DND-41 (cell line): ENCODE measurements at regions not wholly inside any gene's neighbourhood (a gene's known extent, or its start where the extent isn't known, plus 50 kb on each side); places are given as distances from the start of the nearest gene placed in this dataset.

ENCODE experiments used
- ATAC-seq: fragments of 200-7000 bp; cut with Tn5 transposase; 3 replicates; pipeline ENCODE4 v1.9.1; 2021; ENCODE audit warnings: low read depth; ENCODE audit not compliant: insufficient read depth
- DNase-seq: peaks from one replicate; pipeline ENCODE4 v3.0.0-alpha.2; 2020
- H2AFZ ChIP-seq: 2 replicates; pipeline ENCODE4 v1.6.0; 2012; ENCODE audit warnings: low read depth, low read length
- H3K27ac ChIP-seq: 2 replicates; pipeline ENCODE4 v1.5.1; 2012; ENCODE audit warnings: low read length, inconsistent platforms
- H3K27me3 ChIP-seq: fragments of 200-600 bp; sonication (generic); 2 replicates; pipeline ENCODE4 v1.6.0; 2012; ENCODE audit warnings: low read length, mild to moderate bottlenecking, inconsistent platforms; ENCODE audit not compliant: insufficient read depth, poor library complexity
- H3K36me3 ChIP-seq: 2 replicates; pipeline ENCODE4 v1.5.1; 2012; ENCODE audit warnings: low read length, inconsistent platforms; ENCODE audit not compliant: insufficient read depth
- H3K4me1 ChIP-seq: 2 replicates; pipeline ENCODE4 v1.5.1; 2012; ENCODE audit warnings: mild to moderate bottlenecking, low read length; ENCODE audit not compliant: insufficient read depth
- H3K4me2 ChIP-seq: 2 replicates; pipeline ENCODE4 v1.6.0; 2012; ENCODE audit warnings: mild to moderate bottlenecking, moderate library complexity, low read length, inconsistent platforms; ENCODE audit not compliant: insufficient read depth
- H3K4me3 ChIP-seq, 2 experiments: fragments of 200-600 bp in 1 of 2; shearing (Covaris generic) in 1 of 2; 2 replicates each; pipeline ENCODE4 v1.5.1; 2012 to 2016; ENCODE audit warnings: inconsistent platforms in 2 of 2, low read length in 2 of 2, mild to moderate bottlenecking in 2 of 2, low read depth in 1 of 2, moderate library complexity in 1 of 2
- H3K79me2 ChIP-seq: 2 replicates; pipeline ENCODE4 v1.6.0; 2012; ENCODE audit warnings: low read length, inconsistent platforms; ENCODE audit not compliant: insufficient read depth
- H3K9ac ChIP-seq: 2 replicates; pipeline ENCODE4 v1.6.0; 2012; ENCODE audit warnings: low read depth, mild to moderate bottlenecking, inconsistent platforms, low read length, moderate library complexity
- H3K9me3 ChIP-seq: 2 replicates; pipeline ENCODE4 v1.5.1; 2012; ENCODE audit warnings: low read length, moderate library complexity, mild to moderate bottlenecking, inconsistent platforms; ENCODE audit not compliant: insufficient read depth, severe bottlenecking
- H4K20me1 ChIP-seq: 2 replicates; pipeline ENCODE4 v1.6.0; 2012; ENCODE audit warnings: low read length; ENCODE audit not compliant: insufficient read depth
- CTCF ChIP-seq: IDR thresholded peaks from 2 replicates; pipeline ENCODE4 v1.5.1; 2012; ENCODE audit warnings: borderline replicate concordance, low read length, moderate library complexity, mild to moderate bottlenecking; ENCODE audit not compliant: poor library complexity, severe bottlenecking; ENCODE audit errors: extremely low read depth
- EZH2 ChIP-seq: IDR thresholded peaks from 3 replicates; pipeline ENCODE4 v1.6.1; 2012; ENCODE audit warnings: borderline replicate concordance, low read depth, mild to moderate bottlenecking, moderate library complexity, low read length, inconsistent platforms; ENCODE audit not compliant: severe bottlenecking

GRCh38 chr13:63517371-63517770, 2101.7 kb upstream of the PCDH20 start:
- H3K27me3 ChIP-seq = no peaks in the 10 kb centered on the region
- no peak for ATAC-seq
- H3K36me3 ChIP-seq = no peaks in the 10 kb centered on the region
- no peaks in the 10 kb centered on the region for H3K9me3 ChIP-seq
- DNase-seq = no peak
- TF ChIP-seq CTCF (no peak), EZH2 (no peak)
- H3K9ac ChIP-seq = no peak overlapping the region
- no peaks in the 10 kb centered on the region for H3K4me1 ChIP-seq
- no peak overlapping the region for H3K4me2 ChIP-seq
- no peak overlapping the region for H3K4me3 ChIP-seq
- no peaks in the 10 kb centered on the region for H4K20me1 ChIP-seq
- no peak overlapping the region; the same call in 1 of the 2 replicates for H2AFZ ChIP-seq
- no peak overlapping the region for H3K27ac ChIP-seq
- no peaks in the 10 kb centered on the region for H3K79me2 ChIP-seq

GRCh38 chr13:63516124-63516523, 2100.5 kb upstream of the PCDH20 start:
- no peaks in the 10 kb centered on the region for H3K4me1 ChIP-seq
- H3K9ac ChIP-seq = no peak overlapping the region
- H3K79me2 ChIP-seq = no peaks in the 10 kb centered on the region
- DNase-seq = no peak
- H3K36me3 ChIP-seq = no peaks in the 10 kb centered on the region
- ATAC-seq = no peak
- no peaks in the 10 kb centered on the region for H3K9me3 ChIP-seq
- no peaks in the 10 kb centered on the region for H3K27me3 ChIP-seq
- no peak overlapping the region for H3K4me3 ChIP-seq
- no peaks in the 10 kb centered on the region for H4K20me1 ChIP-seq
- no peak overlapping the region for H2AFZ ChIP-seq
- H3K4me2 ChIP-seq = no peak overlapping the region
- H3K27ac ChIP-seq = no peak overlapping the region
- TF ChIP-seq CTCF (no peak), EZH2 (no peak)

GRCh38 chr13:63514886-63515285, 2099.2 kb upstream of the PCDH20 start:
- H3K27me3 ChIP-seq = no peaks in the 10 kb centered on the region
- H3K9ac ChIP-seq = no peak overlapping the region
- no peak overlapping the region for H2AFZ ChIP-seq
- H3K4me2 ChIP-seq = no peak overlapping the region
- no peaks in the 10 kb centered on the region for H3K4me1 ChIP-seq
- ATAC-seq (no peak), DNase-seq (no peak)
- no peaks in the 10 kb centered on the region for H4K20me1 ChIP-seq
- TF ChIP-seq CTCF = no peak
- no peak for TF ChIP-seq EZH2
- no peak overlapping the region for H3K4me3 ChIP-seq
- no peak overlapping the region for H3K27ac ChIP-seq
- no peaks in the 10 kb centered on the region for H3K36me3 ChIP-seq
- H3K79me2 ChIP-seq = no peaks in the 10 kb centered on the region
- H3K9me3 ChIP-seq = no peaks in the 10 kb centered on the region

- Histone ChIP-seq H4K20me1 (no peaks in the 10 kb centered on the region), H3K9me3 (no peaks in the 10 kb centered on the region), H3K4me2 (no peak overlapping the region), H3K4me1 (no peaks in the 10 kb centered on the region), H3K79me2 (no peaks in the 10 kb centered on the region), H3K27me3 (no peaks in the 10 kb centered on the region), H3K27ac (no peak overlapping the region), H3K4me3 (no peak overlapping the region), H2AFZ (no peak overlapping the region), H3K36me3 (no peaks in the 10 kb centered on the region), H3K9ac (no peak overlapping the region)
- ATAC-seq = no peak
- no peak for TF ChIP-seq EZH2
- TF ChIP-seq CTCF = no peak
- no peak for DNase-seq
These were observed 2096.4 kb upstream of the PCDH20 start for GRCh38 chr13:63512095-63512494.
